ENCODE measurements at regions not wholly inside any gene's neighbourhood (a gene's known extent, or its start where the extent isn't known, plus 50 kb on each side); places are given as distances from the start of the nearest gene placed in this dataset.

DNA sequence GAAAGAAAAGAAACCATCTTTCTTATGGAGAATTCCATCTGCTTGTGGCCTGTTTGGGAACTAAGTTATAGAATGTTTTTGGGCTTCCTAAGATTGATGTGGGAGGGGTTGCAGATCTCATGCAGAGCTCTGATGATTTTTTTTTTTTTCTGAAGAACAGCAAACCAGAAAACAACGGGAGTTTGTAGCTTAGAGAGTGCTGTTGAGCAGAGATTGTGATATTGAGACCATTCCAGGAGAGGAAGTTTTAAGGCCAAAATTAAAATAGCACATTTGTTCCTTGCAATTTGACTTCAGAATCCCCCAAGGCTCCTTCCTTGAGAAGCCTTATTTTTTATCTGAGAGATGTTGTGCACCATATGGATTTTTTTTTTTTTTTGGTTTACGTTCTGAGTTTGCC, 159.5 kb upstream of the NRP1 start:
- TF ChIP-seq POLR2AphosphoS5 (IDR thresholded peaks at IDR 0.05; ENCODE audit: low read depth) (no peak), CTCF (IDR thresholded peaks at IDR 0.05; ENCODE audit: insufficient read depth, low read length) (no peak), SPI1 (IDR thresholded peaks at IDR 0.05; ENCODE audit: borderline replicate concordance, low read depth) (no peak)
- TF ChIP-seq, protein P1, sequence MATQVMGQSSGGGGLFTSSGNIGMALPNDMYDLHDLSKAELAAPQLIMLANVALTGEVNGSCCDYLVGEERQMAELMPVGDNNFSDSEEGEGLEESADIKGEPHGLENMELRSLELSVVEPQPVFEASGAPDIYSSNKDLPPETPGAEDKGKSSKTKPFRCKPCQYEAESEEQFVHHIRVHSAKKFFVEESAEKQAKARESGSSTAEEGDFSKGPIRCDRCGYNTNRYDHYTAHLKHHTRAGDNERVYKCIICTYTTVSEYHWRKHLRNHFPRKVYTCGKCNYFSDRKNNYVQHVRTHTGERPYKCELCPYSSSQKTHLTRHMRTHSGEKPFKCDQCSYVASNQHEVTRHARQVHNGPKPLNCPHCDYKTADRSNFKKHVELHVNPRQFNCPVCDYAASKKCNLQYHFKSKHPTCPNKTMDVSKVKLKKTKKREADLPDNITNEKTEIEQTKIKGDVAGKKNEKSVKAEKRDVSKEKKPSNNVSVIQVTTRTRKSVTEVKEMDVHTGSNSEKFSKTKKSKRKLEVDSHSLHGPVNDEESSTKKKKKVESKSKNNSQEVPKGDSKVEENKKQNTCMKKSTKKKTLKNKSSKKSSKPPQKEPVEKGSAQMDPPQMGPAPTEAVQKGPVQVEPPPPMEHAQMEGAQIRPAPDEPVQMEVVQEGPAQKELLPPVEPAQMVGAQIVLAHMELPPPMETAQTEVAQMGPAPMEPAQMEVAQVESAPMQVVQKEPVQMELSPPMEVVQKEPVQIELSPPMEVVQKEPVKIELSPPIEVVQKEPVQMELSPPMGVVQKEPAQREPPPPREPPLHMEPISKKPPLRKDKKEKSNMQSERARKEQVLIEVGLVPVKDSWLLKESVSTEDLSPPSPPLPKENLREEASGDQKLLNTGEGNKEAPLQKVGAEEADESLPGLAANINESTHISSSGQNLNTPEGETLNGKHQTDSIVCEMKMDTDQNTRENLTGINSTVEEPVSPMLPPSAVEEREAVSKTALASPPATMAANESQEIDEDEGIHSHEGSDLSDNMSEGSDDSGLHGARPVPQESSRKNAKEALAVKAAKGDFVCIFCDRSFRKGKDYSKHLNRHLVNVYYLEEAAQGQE (IDR thresholded peaks at IDR 0.05; ENCODE audit: insufficient replicate concordance, low read depth): no peak

Measured in HL-60 (cell line).